Cardiac fibroblast (primary cell): ENCODE measurements at regions not wholly inside any gene's neighbourhood (a gene's known extent, or its start where the extent isn't known, plus 50 kb on each side); places are given as distances from the start of the nearest gene placed in this dataset.

ENCODE experiments used
- DNase-seq, 2 donors: peaks; one replicate each; pipeline versions ENCODE4 v3.0.0 to v3.0.0-alpha.2; 2010; ENCODE audit warnings: low read depth in 2 of 2
- H3K4me3 ChIP-seq, 2 donors: replicated peaks in 1 of 2; 1 replicate in 1 of 2; 2 replicates in 1 of 2; pipeline ENCODE4 v1.5.1; 2011; ENCODE audit warnings: low read depth in 2 of 2, low read length in 2 of 2, mild to moderate bottlenecking in 2 of 2, moderate library complexity in 1 of 2
- TF ChIP-seq, protein P1 (sequence below): IDR thresholded peaks from one replicate; pipeline ENCODE4 v1.5.1; 2011; ENCODE audit warnings: low read depth, mild to moderate bottlenecking, low read length, inconsistent platforms

DNA sequence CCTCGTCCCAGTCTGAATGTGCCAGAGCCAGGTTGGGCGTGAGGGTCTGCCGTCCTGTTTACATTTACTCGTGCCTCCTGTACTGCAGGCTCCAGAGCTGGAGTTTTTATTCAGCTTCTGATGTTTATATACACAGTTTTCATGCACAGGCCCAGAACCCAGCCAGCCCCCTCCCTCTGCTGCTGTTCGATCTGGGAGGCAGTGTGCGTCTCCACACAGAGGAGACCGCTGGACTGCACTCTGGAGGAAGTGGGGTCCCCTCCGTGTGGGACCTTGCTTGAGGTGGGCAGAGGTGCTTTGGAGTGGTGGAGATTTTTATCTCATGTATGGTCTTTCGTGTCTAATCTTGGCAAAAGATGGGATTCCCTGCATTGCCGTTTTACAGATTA lies 90.6 kb downstream of the GLI2 start:
- TF ChIP-seq, protein P1, sequence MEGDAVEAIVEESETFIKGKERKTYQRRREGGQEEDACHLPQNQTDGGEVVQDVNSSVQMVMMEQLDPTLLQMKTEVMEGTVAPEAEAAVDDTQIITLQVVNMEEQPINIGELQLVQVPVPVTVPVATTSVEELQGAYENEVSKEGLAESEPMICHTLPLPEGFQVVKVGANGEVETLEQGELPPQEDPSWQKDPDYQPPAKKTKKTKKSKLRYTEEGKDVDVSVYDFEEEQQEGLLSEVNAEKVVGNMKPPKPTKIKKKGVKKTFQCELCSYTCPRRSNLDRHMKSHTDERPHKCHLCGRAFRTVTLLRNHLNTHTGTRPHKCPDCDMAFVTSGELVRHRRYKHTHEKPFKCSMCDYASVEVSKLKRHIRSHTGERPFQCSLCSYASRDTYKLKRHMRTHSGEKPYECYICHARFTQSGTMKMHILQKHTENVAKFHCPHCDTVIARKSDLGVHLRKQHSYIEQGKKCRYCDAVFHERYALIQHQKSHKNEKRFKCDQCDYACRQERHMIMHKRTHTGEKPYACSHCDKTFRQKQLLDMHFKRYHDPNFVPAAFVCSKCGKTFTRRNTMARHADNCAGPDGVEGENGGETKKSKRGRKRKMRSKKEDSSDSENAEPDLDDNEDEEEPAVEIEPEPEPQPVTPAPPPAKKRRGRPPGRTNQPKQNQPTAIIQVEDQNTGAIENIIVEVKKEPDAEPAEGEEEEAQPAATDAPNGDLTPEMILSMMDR: no peak
- no peak for DNase-seq
- H3K4me3 ChIP-seq: no peak overlapping the region

DNA sequence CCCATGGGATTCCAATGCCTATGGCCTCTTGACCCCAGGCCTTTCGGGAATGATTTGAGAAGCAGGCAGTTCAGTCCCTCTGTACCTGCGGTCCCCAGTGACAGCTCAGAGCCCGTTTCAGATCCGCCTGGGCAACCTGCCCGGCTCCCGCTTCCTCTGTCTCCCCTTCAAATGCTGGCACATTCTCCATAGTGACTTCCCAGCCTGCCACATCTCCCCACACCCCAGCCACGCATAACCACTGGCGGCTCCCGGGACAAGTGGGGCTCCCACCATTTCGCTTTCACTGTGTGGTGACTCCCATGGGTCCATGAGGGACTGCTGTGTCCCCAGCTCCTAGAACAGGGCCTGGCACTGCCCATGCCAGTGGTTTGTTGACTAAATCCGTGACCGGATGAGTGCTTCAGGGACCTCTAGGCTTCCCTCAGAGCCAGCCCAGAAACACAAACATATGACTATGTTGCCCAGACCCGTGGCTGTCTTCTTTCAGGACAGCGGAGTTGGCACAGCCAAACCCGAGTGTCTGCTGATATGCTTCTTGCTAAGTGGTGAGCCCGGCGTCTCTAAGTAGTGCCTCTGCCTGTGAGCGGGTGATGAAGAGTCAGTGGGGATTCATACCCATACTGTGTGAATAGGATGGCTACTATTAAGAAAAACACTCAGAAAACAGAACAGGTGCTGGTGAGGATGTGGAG lies 91.2 kb downstream of the GLI2 start:
- no peak overlapping the region for H3K4me3 ChIP-seq
- DNase-seq: no peak
- TF ChIP-seq, protein P1: no peak

DNA sequence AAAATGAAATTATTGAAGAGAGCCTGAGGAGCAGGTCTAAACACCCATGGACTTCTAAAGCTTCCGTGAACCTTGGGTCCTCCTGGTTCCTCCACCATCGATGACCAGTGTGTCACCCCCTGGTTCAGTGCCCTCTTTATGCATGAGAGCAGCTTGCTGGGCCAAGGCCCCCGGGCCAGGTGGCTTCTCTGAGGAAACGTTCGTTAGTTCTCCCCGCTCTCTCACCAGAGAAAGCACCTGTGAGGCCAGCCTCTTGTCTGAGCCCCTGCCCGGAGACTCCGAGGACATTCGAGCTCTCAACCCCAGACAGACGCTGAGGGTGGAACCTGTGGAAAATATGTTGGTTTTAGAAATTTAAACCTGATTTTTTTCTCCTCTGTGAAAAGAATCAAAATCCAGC lies 92.4 kb downstream of the GLI2 start:
- DNase-seq: no peak
- TF ChIP-seq, protein P1: no peak
- no peak overlapping the region for H3K4me3 ChIP-seq

DNA sequence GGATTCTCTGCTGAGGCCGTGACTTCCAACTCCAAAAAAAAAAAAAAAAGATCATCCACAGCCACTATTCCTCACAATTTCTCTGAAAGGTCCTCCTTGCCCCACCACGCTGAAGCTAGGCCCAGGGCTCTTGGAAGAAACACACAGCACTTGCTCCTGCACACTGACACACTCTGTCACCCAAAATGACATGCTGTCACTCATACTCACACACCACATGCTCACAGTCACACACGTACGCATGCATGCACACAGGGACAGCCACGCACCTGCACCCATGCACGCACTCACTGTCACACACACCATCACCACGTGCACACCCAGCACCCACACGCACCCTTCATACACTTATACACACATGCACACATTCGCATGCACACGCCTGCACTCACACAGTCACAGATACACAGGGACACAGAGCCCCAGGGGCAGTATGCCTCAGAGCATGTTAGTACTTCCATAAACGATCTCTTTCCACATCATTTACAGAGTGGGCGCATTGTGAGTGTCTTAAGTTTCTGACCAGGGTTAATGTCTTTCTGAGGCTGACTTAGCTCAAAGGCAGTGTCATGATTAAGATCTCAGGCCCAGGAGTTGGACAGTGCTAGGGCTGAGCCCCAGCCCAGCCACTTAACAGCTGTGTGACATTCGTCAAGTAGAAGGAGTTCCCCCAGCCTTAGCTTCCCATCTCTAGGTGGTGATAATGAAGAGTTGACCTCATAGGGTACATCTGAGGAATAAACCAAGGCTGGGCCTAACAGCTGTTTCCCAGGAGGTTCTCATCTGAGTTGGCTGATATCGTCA lies 93.4 kb downstream of the GLI2 start:
- H3K4me3 ChIP-seq: no peak overlapping the region
- TF ChIP-seq, protein P1: no peak
- no peak for DNase-seq

DNA sequence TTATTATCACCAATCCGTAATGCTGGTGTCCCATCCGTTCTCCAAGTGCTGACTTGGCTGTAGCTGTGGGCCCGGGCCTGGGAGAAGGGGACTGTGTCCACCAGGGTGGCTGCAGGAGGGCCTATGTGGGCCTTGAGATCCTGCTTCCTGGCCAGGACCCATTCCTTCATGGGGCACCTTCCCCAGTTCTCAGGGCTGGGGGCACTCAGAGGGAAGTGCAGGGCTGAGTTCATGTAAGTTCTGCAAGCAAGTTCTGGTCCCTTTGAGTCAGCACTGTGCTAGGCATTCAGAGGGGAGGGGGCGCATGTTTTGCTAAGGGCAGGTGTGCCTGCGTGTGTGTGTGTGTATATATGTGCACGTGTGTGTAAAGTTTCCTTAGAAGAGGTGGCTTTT lies 94.0 kb downstream of the GLI2 start:
- TF ChIP-seq, protein P1: no peak
- DNase-seq: no peak
- H3K4me3 ChIP-seq: no peak overlapping the region

DNA sequence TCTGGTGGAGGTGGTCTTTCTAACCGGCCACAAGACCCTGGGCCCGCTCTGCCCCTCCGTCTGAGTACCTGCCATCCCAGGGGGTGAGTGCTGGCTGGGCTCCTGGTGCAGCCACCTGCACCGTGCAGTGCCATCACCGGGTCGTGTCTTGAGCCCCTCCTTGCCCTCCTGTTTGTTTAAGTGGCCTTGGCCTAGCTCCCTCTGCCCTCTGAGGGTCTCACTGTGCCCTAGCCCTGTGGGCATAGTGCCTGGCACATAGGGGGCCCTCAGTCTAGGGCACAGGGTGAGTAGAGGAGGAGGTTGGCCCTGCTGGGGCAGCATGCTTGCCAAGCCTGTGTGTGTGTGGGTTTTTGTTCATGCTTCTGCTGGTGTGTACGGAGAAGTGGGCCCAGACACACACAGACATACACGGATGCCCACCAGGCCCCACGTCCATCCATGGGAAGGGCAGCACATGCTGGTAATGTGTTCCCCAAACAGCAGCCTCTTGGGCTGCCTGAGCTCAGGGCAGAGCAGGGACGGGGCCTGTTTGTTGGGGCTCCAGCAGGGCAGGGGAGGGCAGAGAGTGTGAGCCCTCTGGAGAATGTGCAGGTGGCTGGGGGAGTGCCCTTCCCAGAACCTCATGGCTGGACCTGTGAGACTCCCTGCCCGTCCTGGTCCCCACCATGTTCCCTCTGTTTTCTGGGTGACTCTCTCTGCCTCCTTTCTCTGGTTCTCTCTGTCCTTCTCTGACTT lies 94.6 kb downstream of the GLI2 start:
- no peak overlapping the region for H3K4me3 ChIP-seq
- TF ChIP-seq, protein P1: no peak
- DNase-seq: no peak
